GM23338 (cell line): ENCODE measurements at regions not wholly inside any gene's neighbourhood (a gene's known extent, or its start where the extent isn't known, plus 50 kb on each side); places are given as distances from the start of the nearest gene placed in this dataset.

ENCODE experiments used
- ATAC-seq: fragments of 200-7000 bp; cut with Tn5 transposase; 3 replicates; pipeline ENCODE4 v1.9.1; 2020
- DNase-seq: peaks from one replicate; pipeline ENCODE4 v3.0.0-alpha.2; 2015; ENCODE audit warnings: low spot score
- H2AFZ ChIP-seq: fragments of 200-600 bp; sonication (generic); 2 replicates; pipeline ENCODE4 v1.8.0; 2016; ENCODE audit warnings: antibody characterized with exemption, mild to moderate bottlenecking, moderate library complexity
- H3F3A ChIP-seq: fragments of 200-600 bp; sonication (generic); replicated peaks from 2 replicates; pipeline ENCODE4 v1.8.0; 2017; ENCODE audit warnings: antibody characterized with exemption, mixed run types, low read depth
- H3K27ac ChIP-seq: fragments of 200-600 bp; sonication (generic); 2 replicates; pipeline ENCODE4 v1.6.1; 2016; ENCODE audit warnings: low read depth
- H3K27me3 ChIP-seq: fragments of 200-600 bp; sonication (generic); 2 replicates; pipeline ENCODE4 v1.8.0; 2016; ENCODE audit warnings: mild to moderate bottlenecking, mixed run types, moderate library complexity; ENCODE audit not compliant: insufficient read depth
- H3K36me3 ChIP-seq: fragments of 200-600 bp; sonication (generic); 2 replicates; pipeline ENCODE4 v1.8.0; 2016; ENCODE audit warnings: mild to moderate bottlenecking; ENCODE audit not compliant: insufficient read depth
- H3K4me1 ChIP-seq: fragments of 200-600 bp; sonication (generic); 2 replicates; pipeline ENCODE4 v1.8.0; 2016; ENCODE audit warnings: mild to moderate bottlenecking, moderate library complexity; ENCODE audit not compliant: insufficient read depth
- H3K4me2 ChIP-seq: fragments of 200-600 bp; sonication (generic); 2 replicates; pipeline ENCODE4 v1.7.1; 2017; ENCODE audit warnings: mixed run types
- H3K4me3 ChIP-seq: fragments of 200-600 bp; sonication (generic); 2 replicates; pipeline ENCODE4 v1.6.1; 2016; ENCODE audit warnings: mixed run types
- H3K79me2 ChIP-seq: fragments of 200-600 bp; sonication (generic); replicated peaks from 2 replicates; pipeline ENCODE4 v1.8.0; 2017; ENCODE audit warnings: mild to moderate bottlenecking; ENCODE audit not compliant: insufficient read depth
- H3K9me2 ChIP-seq: fragments of 200-600 bp; sonication (generic); 2 replicates; pipeline ENCODE4 v1.8.0; 2017; ENCODE audit not compliant: insufficient read depth
- H4K20me1 ChIP-seq: fragments of 200-600 bp; sonication (generic); replicated peaks from 2 replicates; pipeline ENCODE4 v1.8.0; 2017; ENCODE audit warnings: mild to moderate bottlenecking; ENCODE audit not compliant: insufficient read depth
- H3K27ac Mint-ChIP-seq: 2 replicates; pipeline ENCODE4 v1.8.0; 2020; ENCODE audit warnings: inconsistent platforms, mild to moderate bottlenecking, moderate library complexity, mixed read lengths
- H3K27me3 Mint-ChIP-seq: 3 replicates; pipeline ENCODE4 v1.8.0; 2022; ENCODE audit warnings: low read depth, mild to moderate bottlenecking, moderate library complexity, mixed read lengths, inconsistent platforms; ENCODE audit not compliant: insufficient read depth, poor library complexity
- H3K36me3 Mint-ChIP-seq: 3 replicates; pipeline ENCODE4 v1.8.0; 2021; ENCODE audit warnings: low read depth, mild to moderate bottlenecking, inconsistent platforms, moderate library complexity, mixed read lengths
- H3K4me1 Mint-ChIP-seq: 3 replicates; pipeline ENCODE4 v1.8.0; 2020; ENCODE audit warnings: mild to moderate bottlenecking, inconsistent platforms, mixed read lengths
- H3K4me3 Mint-ChIP-seq: 3 replicates; pipeline ENCODE4 v1.8.0; 2021; ENCODE audit warnings: moderate library complexity, mild to moderate bottlenecking, inconsistent platforms, mixed read lengths
- H3K9me3 Mint-ChIP-seq: 3 replicates; pipeline ENCODE4 v1.8.0; 2020; ENCODE audit warnings: moderate library complexity, mild to moderate bottlenecking, inconsistent platforms, mixed read lengths
- CREB1 ChIP-seq: fragments of 250-450 bp; sonication (Bioruptor Pico); IDR thresholded peaks from 2 replicates; pipeline ENCODE4 v1.5.0; 2020; ENCODE audit warnings: low read depth, mild to moderate bottlenecking, moderate library complexity
- EZH2 ChIP-seq: fragments of 200-600 bp; sonication (generic); IDR thresholded peaks from one replicate; pipeline ENCODE4 v1.8.0; 2017; ENCODE audit warnings: antibody characterized with exemption, mild to moderate bottlenecking, low read depth; ENCODE audit not compliant: unreplicated experiment
- EZH2phosphoT487 ChIP-seq: fragments of 200-600 bp; sonication (generic); IDR thresholded peaks from one replicate; pipeline ENCODE4 v1.8.1; 2018; ENCODE audit warnings: antibody characterized with exemption; ENCODE audit not compliant: unreplicated experiment
- JUNB ChIP-seq: IDR thresholded peaks from one replicate; pipeline ENCODE4 v1.6.1; 2016; ENCODE audit warnings: antibody characterized with exemption; ENCODE audit not compliant: unreplicated experiment
- NANOG ChIP-seq: IDR thresholded peaks from 2 replicates; pipeline ENCODE4 v1.6.1; 2016; ENCODE audit warnings: antibody characterized with exemption, borderline replicate concordance
- POLR2AphosphoS5 ChIP-seq: IDR thresholded peaks from 2 replicates; pipeline ENCODE4 v1.6.1; 2016; ENCODE audit warnings: antibody characterized with exemption, low read depth
- STAT1 ChIP-seq: IDR thresholded peaks from one replicate; pipeline ENCODE4 v1.6.1; 2016; ENCODE audit warnings: antibody characterized with exemption; ENCODE audit not compliant: unreplicated experiment
- ZNF114 ChIP-seq: fragments of 250-450 bp; sonication (Bioruptor Pico); IDR thresholded peaks from 2 replicates; pipeline ENCODE4 v1.5.0; 2020; ENCODE audit warnings: mild to moderate bottlenecking, moderate library complexity
- ZNF331 ChIP-seq: fragments of 250-450 bp; sonication (Bioruptor Pico); IDR thresholded peaks from 2 replicates; pipeline ENCODE4 v1.5.0; 2020; ENCODE audit warnings: low read depth, mild to moderate bottlenecking, moderate library complexity
- TF ChIP-seq, protein P1 (sequence below): IDR thresholded peaks from 2 replicates; pipeline ENCODE4 v1.6.1; 2016; ENCODE audit warnings: antibody characterized with exemption
- TF ChIP-seq, protein P2 (sequence below), 2 experiments: fragments of 200-600 bp in 1 of 2; sonication (generic) in 1 of 2; conservative IDR thresholded peaks; 2 replicates each; pipeline versions ENCODE4 v1.5.1 to v1.6.1; 2016 to 2017; ENCODE audit warnings: antibody characterized with exemption in 2 of 2, low read depth in 2 of 2, mild to moderate bottlenecking in 2 of 2, moderate library complexity in 1 of 2
- TF ChIP-seq, protein P3 (sequence below): fragments of 250-450 bp; sonication (Bioruptor Pico); IDR thresholded peaks from 2 replicates; pipeline ENCODE4 v1.5.0; 2020; ENCODE audit warnings: mild to moderate bottlenecking, moderate library complexity
- TF ChIP-seq, protein P4 (sequence below): IDR thresholded peaks from one replicate; pipeline ENCODE4 v1.6.1; 2018; ENCODE audit warnings: antibody characterized with exemption; ENCODE audit not compliant: unreplicated experiment

DNA sequence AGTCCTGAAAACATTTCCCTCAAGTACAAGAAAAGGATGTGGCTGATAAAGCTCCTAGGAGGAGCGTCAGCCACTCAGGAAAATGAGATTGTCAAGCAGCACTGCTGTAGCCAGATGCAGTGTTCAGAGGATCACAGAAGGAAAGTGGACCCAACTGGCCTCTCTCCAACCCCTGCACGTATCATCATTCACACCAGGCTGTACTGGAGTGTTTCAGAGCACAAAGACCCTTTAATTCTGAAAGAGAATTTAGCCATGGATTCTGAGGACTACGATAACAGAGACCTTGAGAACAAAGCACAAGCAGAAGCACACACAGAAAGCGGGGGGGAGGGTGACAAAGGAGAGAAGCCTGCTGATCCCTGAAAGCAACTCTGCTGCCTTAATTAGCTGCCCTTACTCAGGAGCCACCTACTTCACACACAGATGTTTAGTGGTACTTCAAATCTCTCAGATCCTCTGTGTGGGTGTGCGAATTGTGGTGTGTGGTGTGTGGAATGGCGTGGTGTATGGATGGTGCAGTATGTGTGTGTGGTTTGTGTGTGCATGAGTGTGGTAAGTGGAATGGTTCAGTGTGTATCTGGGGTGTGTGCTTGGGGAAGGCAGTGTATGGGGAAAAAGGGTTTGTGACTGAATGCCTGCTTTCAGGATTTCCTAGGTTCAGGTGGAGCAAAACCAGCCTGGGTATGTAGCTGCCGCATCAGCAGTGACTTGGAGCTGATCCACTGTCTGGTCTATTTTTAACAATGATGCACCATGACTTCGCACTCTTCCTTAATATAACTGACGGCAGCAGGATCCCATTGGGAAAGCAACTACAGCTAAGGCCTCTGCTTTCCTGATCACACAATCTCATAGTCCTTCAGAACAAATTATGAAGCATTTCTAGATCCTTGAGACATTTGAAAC is 192.5 kb downstream of the RSL24D1 start:
- Mint-ChIP-seq H3K27ac (no peak overlapping the region; the same call in 1 of the 2 replicates), H3K4me1 (peaks cover 6% of the 10 kb centered on the region; the same call in 2 of the 3 replicates), H3K9me3 (peaks cover 51% of the 10 kb centered on the region), H3K27me3 (no peaks in the 10 kb centered on the region), H3K36me3 (no peaks in the 10 kb centered on the region), H3K4me3 (no peak overlapping the region)
- Histone ChIP-seq H3K36me3 (no peaks in the 10 kb centered on the region; the same call in 1 of the 2 replicates), H3K9me2 (no peaks in the 10 kb centered on the region; the same call in 1 of the 2 replicates), H2AFZ (no peak overlapping the region), H3K27ac (no peak overlapping the region), H3K79me2 (no peaks in the 10 kb centered on the region), H3K4me2 (no peak overlapping the region), H3K4me1 (no peaks in the 10 kb centered on the region), H3K4me3 (no peak overlapping the region), H3F3A (no peaks in the 10 kb centered on the region), H4K20me1 (no peaks in the 10 kb centered on the region), H3K27me3 (no peaks in the 10 kb centered on the region)
- DNase-seq: no peak
- no peak for ATAC-seq
- TF ChIP-seq CREB1 (CRISPR knock-in tag) (no peak), EZH2phosphoT487 (no peak), ZNF331 (CRISPR knock-in tag) (no peak), STAT1 (no peak), POLR2AphosphoS5 (no peak), EZH2 (no peak), ZNF114 (CRISPR knock-in tag) (no peak), NANOG (no peak), JUNB (no peak)
- TF ChIP-seq, protein P1, sequence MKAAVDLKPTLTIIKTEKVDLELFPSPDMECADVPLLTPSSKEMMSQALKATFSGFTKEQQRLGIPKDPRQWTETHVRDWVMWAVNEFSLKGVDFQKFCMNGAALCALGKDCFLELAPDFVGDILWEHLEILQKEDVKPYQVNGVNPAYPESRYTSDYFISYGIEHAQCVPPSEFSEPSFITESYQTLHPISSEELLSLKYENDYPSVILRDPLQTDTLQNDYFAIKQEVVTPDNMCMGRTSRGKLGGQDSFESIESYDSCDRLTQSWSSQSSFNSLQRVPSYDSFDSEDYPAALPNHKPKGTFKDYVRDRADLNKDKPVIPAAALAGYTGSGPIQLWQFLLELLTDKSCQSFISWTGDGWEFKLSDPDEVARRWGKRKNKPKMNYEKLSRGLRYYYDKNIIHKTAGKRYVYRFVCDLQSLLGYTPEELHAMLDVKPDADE: no peak
- TF ChIP-seq, protein P2, sequence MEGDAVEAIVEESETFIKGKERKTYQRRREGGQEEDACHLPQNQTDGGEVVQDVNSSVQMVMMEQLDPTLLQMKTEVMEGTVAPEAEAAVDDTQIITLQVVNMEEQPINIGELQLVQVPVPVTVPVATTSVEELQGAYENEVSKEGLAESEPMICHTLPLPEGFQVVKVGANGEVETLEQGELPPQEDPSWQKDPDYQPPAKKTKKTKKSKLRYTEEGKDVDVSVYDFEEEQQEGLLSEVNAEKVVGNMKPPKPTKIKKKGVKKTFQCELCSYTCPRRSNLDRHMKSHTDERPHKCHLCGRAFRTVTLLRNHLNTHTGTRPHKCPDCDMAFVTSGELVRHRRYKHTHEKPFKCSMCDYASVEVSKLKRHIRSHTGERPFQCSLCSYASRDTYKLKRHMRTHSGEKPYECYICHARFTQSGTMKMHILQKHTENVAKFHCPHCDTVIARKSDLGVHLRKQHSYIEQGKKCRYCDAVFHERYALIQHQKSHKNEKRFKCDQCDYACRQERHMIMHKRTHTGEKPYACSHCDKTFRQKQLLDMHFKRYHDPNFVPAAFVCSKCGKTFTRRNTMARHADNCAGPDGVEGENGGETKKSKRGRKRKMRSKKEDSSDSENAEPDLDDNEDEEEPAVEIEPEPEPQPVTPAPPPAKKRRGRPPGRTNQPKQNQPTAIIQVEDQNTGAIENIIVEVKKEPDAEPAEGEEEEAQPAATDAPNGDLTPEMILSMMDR (conservative IDR thresholded peaks at IDR 0.05; ENCODE audit: low read depth in 2 of 2): no peak
- TF ChIP-seq, protein P3, sequence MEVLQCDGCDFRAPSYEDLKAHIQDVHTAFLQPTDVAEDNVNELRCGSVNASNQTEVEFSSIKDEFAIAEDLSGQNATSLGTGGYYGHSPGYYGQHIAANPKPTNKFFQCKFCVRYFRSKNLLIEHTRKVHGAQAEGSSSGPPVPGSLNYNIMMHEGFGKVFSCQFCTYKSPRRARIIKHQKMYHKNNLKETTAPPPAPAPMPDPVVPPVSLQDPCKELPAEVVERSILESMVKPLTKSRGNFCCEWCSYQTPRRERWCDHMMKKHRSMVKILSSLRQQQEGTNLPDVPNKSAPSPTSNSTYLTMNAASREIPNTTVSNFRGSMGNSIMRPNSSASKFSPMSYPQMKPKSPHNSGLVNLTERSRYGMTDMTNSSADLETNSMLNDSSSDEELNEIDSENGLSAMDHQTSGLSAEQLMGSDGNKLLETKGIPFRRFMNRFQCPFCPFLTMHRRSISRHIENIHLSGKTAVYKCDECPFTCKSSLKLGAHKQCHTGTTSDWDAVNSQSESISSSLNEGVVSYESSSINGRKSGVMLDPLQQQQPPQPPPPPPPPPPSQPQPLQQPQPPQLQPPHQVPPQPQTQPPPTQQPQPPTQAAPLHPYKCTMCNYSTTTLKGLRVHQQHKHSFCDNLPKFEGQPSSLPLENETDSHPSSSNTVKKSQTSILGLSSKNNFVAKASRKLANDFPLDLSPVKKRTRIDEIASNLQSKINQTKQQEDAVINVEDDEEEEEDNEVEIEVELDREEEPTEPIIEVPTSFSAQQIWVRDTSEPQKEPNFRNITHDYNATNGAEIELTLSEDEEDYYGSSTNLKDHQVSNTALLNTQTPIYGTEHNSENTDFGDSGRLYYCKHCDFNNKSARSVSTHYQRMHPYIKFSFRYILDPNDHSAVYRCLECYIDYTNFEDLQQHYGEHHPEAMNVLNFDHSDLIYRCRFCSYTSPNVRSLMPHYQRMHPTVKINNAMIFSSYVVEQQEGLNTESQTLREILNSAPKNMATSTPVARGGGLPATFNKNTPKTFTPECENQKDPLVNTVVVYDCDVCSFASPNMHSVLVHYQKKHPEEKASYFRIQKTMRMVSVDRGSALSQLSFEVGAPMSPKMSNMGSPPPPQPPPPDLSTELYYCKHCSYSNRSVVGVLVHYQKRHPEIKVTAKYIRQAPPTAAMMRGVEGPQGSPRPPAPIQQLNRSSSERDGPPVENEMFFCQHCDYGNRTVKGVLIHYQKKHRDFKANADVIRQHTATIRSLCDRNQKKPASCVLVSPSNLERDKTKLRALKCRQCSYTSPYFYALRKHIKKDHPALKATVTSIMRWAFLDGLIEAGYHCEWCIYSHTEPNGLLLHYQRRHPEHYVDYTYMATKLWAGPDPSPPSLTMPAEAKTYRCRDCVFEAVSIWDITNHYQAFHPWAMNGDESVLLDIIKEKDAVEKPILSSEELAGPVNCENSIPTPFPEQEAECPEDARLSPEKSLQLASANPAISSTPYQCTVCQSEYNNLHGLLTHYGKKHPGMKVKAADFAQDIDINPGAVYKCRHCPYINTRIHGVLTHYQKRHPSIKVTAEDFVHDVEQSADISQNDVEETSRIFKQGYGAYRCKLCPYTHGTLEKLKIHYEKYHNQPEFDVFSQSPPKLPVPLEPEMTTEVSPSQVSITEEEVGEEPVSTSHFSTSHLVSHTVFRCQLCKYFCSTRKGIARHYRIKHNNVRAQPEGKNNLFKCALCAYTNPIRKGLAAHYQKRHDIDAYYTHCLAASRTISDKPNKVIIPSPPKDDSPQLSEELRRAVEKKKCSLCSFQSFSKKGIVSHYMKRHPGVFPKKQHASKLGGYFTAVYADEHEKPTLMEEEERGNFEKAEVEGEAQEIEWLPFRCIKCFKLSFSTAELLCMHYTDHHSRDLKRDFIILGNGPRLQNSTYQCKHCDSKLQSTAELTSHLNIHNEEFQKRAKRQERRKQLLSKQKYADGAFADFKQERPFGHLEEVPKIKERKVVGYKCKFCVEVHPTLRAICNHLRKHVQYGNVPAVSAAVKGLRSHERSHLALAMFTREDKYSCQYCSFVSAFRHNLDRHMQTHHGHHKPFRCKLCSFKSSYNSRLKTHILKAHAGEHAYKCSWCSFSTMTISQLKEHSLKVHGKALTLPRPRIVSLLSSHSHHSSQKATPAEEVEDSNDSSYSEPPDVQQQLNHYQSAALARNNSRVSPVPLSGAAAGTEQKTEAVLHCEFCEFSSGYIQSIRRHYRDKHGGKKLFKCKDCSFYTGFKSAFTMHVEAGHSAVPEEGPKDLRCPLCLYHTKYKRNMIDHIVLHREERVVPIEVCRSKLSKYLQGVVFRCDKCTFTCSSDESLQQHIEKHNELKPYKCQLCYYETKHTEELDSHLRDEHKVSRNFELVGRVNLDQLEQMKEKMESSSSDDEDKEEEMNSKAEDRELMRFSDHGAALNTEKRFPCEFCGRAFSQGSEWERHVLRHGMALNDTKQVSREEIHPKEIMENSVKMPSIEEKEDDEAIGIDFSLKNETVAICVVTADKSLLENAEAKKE: no peak
- TF ChIP-seq, protein P4, sequence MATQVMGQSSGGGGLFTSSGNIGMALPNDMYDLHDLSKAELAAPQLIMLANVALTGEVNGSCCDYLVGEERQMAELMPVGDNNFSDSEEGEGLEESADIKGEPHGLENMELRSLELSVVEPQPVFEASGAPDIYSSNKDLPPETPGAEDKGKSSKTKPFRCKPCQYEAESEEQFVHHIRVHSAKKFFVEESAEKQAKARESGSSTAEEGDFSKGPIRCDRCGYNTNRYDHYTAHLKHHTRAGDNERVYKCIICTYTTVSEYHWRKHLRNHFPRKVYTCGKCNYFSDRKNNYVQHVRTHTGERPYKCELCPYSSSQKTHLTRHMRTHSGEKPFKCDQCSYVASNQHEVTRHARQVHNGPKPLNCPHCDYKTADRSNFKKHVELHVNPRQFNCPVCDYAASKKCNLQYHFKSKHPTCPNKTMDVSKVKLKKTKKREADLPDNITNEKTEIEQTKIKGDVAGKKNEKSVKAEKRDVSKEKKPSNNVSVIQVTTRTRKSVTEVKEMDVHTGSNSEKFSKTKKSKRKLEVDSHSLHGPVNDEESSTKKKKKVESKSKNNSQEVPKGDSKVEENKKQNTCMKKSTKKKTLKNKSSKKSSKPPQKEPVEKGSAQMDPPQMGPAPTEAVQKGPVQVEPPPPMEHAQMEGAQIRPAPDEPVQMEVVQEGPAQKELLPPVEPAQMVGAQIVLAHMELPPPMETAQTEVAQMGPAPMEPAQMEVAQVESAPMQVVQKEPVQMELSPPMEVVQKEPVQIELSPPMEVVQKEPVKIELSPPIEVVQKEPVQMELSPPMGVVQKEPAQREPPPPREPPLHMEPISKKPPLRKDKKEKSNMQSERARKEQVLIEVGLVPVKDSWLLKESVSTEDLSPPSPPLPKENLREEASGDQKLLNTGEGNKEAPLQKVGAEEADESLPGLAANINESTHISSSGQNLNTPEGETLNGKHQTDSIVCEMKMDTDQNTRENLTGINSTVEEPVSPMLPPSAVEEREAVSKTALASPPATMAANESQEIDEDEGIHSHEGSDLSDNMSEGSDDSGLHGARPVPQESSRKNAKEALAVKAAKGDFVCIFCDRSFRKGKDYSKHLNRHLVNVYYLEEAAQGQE: no peak
